GM10248 (cell line): ENCODE measurements at regions not wholly inside any gene's neighbourhood (a gene's known extent, or its start where the extent isn't known, plus 50 kb on each side); places are given as distances from the start of the nearest gene placed in this dataset.
"Not testable (repeated sequence)": the region's sequence is repeated elsewhere in the genome, so short reads cannot be mapped to it uniquely, and the experiment has no call there.

Experiments
- CTCF ChIA-PET: fragments of 300-600 bp; sonication (Branson Sonifier 250); formaldehyde crosslinking; extraction: SDS; loops from one replicate; lab custom pipeline; 2021; ENCODE audit warnings: antibody characterized with exemption; lab: Yijun Ruan, JAX
- POLR2A ChIA-PET: fragments of 350-650 bp; sonication (Branson Sonifier 250); formaldehyde crosslinking; extraction: SDS; loops from one replicate; lab custom pipeline; 2020; ENCODE audit warnings: antibody characterized with exemption; lab: Yijun Ruan, JAX
- DNase-seq: peaks from one replicate; pipeline ENCODE4 v3.0.0; 2012; ENCODE audit errors: extremely low spot score
- CTCF ChIP-seq: IDR thresholded peaks from 2 replicates; pipeline ENCODE4 v1.5.1; 2012; ENCODE audit warnings: mild to moderate bottlenecking, low read depth; ENCODE audit errors: extremely low read depth, missing control alignments, control extremely low read depth

GRCh38 chr4:79578606-79579005 is 170.6 kb upstream of the GK2 start:
- DNase-seq = no peak
- ChIA-PET CTCF (interaction anchor here (1.1 kb wide), 2 partner anchors 14 to 625 kb away, joined by 4 to 5 read pairs; no protein-coding TSS in a partner anchor), POLR2A (no interaction called here)
- no peak for TF ChIP-seq CTCF

GRCh38 chr4:79576429-79576753 is 168.4 kb upstream of the GK2 start:
- DNase-seq = no peak
- POLR2A ChIA-PET = no interaction called here
- TF ChIP-seq CTCF = peak; percentile 31
- CTCF ChIA-PET = interaction anchor here (0.7 to 1.8 kb wide), 3 partner anchors 521 to 624 kb away, joined by 3 to 8 read pairs (median 5); no protein-coding TSS in a partner anchor

GRCh38 chr4:79575709-79576428 is 167.8 kb upstream of the GK2 start:
- ChIA-PET POLR2A (no interaction called here), CTCF (interaction anchor here (0.7 to 1.8 kb wide), 4 partner anchors 521 to 638 kb away, joined by 3 to 8 read pairs (median 4); no protein-coding TSS in a partner anchor)
- TF ChIP-seq CTCF = no peak
- DNase-seq = no peak

- POLR2A ChIA-PET = no interaction called here
- TF ChIP-seq CTCF = no peak
- no peak for DNase-seq
- CTCF ChIA-PET = interaction anchor here (1.1 to 1.8 kb wide), 4 partner anchors 533 to 639 kb away, joined by 3 to 8 read pairs (median 4); no protein-coding TSS in a partner anchor
Observed at GRCh38 chr4:79574741-79575451, 166.9 kb upstream of the GK2 start.

GRCh38 chr4:79563219-79563618 is 155.2 kb upstream of the GK2 start:
- DNase-seq = no peak
- CTCF ChIA-PET = no interaction called here
- no peak for TF ChIP-seq CTCF
- POLR2A ChIA-PET = no interaction called here

GRCh38 chr4:79561751-79562150 is 153.7 kb upstream of the GK2 start:
- CTCF ChIA-PET = no interaction called here
- POLR2A ChIA-PET = no interaction called here
- DNase-seq = no peak
- no peak for TF ChIP-seq CTCF

- CTCF ChIA-PET, DNase-seq, POLR2A ChIA-PET: not testable (repeated sequence)
Observed at GRCh38 chr4:79559398-79559797, 151.4 kb upstream of the GK2 start.
